ENCODE measurements at regions not wholly inside any gene's neighbourhood (a gene's known extent, or its start where the extent isn't known, plus 50 kb on each side); places are given as distances from the start of the nearest gene placed in this dataset.

DNA sequence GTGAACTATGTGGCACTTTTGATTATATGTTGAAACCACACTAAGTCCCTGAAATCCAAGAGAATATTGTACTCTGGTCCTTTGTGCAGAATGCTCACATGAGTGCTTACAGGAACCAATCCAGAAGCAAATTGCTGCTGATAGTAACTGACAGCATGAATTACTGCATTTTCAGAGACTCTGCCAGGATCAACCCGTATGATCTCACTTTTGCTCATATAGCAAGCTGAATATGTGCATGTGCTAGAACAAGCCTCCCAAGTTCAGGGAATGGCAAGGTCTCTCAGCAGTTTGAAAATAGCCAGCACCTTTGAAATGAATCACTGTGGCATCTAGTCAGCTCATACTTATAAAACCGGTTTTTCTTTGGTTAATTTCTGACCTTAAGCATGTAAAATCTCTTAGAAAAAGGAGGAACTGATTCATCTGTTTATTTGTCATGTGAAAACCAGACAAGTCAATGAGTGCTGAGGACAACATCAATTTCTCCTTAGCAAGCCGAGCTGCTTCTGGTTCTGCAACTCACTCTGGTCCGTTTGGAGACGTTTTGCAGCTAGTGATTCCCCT is 215.7 kb upstream of the ELL2 start (continued):
- peak; percentile 60 to 63; a peak in 2 of 4 replicates for TF ChIP-seq EP300 (IDR thresholded peaks at IDR 0.05; ENCODE audit: borderline replicate concordance in 1 of 2, control insufficient read depth in 1 of 2, low read depth in 2 of 2, low read length in 2 of 2)

DNA sequence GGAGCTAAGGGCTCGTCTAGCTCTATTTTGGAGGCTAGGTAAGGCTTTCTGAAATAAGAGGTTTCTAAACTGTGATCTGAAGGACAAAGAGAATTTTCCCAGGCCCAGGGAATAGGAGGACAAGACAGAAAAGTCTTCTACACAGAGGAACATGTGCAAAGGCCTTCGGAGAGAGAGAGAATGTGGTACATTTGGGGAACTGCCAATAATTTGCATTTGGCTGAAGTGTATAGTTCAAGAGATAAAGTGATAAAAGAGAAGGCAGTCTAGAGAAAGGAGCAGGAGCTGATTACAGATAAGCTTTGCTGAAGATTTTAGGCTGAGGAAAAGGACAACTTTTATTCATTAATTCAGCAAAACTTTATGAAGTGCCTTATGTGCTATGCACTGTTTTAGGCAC is 214.4 kb upstream of the ELL2 start:
- WGBS (ENCODE audit: insufficient coverage, insufficient replicate concordance, low lambda C conversion rate, missing lambda C conversion rate): 49% methylated on average over 2 of the region's 2 CpGs
- DNase-seq (ENCODE audit: low read depth, low spot score) (no peak), FAIRE-seq (peak; percentile 73), ATAC-seq (peak; percentile 6; the same call in 1 of the 3 replicates)
- no TSS peak for BruUV-seq (replicated peaks)
- TF ChIP-seq YY1 (IDR thresholded peaks at IDR 0.05; ENCODE audit: low read depth, low read length) (no peak), CREM (IDR thresholded peaks at IDR 0.05; ENCODE audit: low read depth) (no peak), CBFB (IDR thresholded peaks at IDR 0.05; ENCODE audit: low read depth) (no peak), YBX1 (IDR thresholded peaks at IDR 0.05) (no peak), TCF3 (IDR thresholded peaks at IDR 0.05; ENCODE audit: borderline replicate concordance, insufficient read depth, low read depth, low read length) (no peak), ZBED1 (IDR thresholded peaks at IDR 0.05; ENCODE audit: borderline replicate concordance) (no peak), ZNF687 (IDR thresholded peaks at IDR 0.05) (no peak), CEBPZ (IDR thresholded peaks at IDR 0.05; ENCODE audit: low read depth, low read length) (no peak), GABPA (IDR thresholded peaks at IDR 0.05; ENCODE audit: low read depth) (no peak)
- TF ChIP-seq, protein P1, sequence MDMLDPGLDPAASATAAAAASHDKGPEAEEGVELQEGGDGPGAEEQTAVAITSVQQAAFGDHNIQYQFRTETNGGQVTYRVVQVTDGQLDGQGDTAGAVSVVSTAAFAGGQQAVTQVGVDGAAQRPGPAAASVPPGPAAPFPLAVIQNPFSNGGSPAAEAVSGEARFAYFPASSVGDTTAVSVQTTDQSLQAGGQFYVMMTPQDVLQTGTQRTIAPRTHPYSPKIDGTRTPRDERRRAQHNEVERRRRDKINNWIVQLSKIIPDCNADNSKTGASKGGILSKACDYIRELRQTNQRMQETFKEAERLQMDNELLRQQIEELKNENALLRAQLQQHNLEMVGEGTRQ (IDR thresholded peaks at IDR 0.05; ENCODE audit: borderline replicate concordance, low read depth, low read length): no peak
- TF ChIP-seq, protein P2, sequence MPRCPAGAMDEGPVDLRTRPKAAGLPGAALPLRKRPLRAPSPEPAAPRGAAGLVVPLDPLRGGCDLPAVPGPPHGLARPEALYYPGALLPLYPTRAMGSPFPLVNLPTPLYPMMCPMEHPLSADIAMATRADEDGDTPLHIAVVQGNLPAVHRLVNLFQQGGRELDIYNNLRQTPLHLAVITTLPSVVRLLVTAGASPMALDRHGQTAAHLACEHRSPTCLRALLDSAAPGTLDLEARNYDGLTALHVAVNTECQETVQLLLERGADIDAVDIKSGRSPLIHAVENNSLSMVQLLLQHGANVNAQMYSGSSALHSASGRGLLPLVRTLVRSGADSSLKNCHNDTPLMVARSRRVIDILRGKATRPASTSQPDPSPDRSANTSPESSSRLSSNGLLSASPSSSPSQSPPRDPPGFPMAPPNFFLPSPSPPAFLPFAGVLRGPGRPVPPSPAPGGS (IDR thresholded peaks at IDR 0.05; ENCODE audit: borderline replicate concordance, insufficient read depth, low read depth, low read length, poor library complexity, severe bottlenecking): no peak
- in situ Hi-C loops (cut with MboI) (no loop called here), intact Hi-C loops (cut with micrococcal nuclease; ENCODE audit: unreplicated experiment) (no loop called here)
- Histone ChIP-seq H3K27ac (ENCODE audit: control insufficient read depth, insufficient read depth) (no peak overlapping the region), H3K27me3 (replicated peaks in 1 of 2; ENCODE audit: control insufficient read depth in 2 of 2, insufficient read depth in 2 of 2, low read length in 1 of 2) (no peaks in the 10 kb centered on the region), H3K36me3 (ENCODE audit: control insufficient read depth in 2 of 2, insufficient read depth in 2 of 2, low read length in 1 of 2) (no peaks in the 10 kb centered on the region), H3K9ac (ENCODE audit: control insufficient read depth, insufficient read depth, low read length) (no peak overlapping the region), H3K79me2 (ENCODE audit: control insufficient read depth, insufficient read depth, low read length) (no peaks in the 10 kb centered on the region), H3K4me1 (ENCODE audit: control insufficient read depth, insufficient read depth, low read length) (peaks cover 11% of the 10 kb centered on the region), H3K9me3 (replicated peaks; ENCODE audit: control insufficient read depth, insufficient read depth, low read length) (no peaks in the 10 kb centered on the region; the same call in 1 of the 3 replicates), H2AFZ (ENCODE audit: control insufficient read depth, low read depth, low read length) (no peak overlapping the region; the same call in 1 of the 2 replicates), H4K20me1 (ENCODE audit: control insufficient read depth, insufficient read depth) (no peaks in the 10 kb centered on the region), H3K4me3 (no peak overlapping the region), H3K4me2 (ENCODE audit: control insufficient read depth, insufficient read depth) (0 out of 2 replicates have a peak overlapping the region, but pooled peaks have one; percentile 5)
- POLR2A ChIA-PET: interaction anchor here (0.6 kb wide), 1 partner anchor 1550 kb away, joined by 3 read pairs; no protein-coding TSS in a partner anchor
- CTCF ChIA-PET: interaction anchor here (1.2 to 2.0 kb wide), 3 partner anchors 26 to 217 kb away, joined by 3 to 7 read pairs (median 3); no protein-coding TSS in a partner anchor
- SMC1A ChIA-PET (ENCODE audit: uncharacterized antibody, unreplicated experiment): interaction anchor here (1.1 to 2.0 kb wide), 3 partner anchors 16 to 314 kb away, joined by 3 to 6 read pairs (median 5); no protein-coding TSS in a partner anchor
- RAD21 ChIA-PET (ENCODE audit: unreplicated experiment): no interaction called here
